ENCODE measurements at regions not wholly inside any gene's neighbourhood (a gene's known extent, or its start where the extent isn't known, plus 50 kb on each side); places are given as distances from the start of the nearest gene placed in this dataset.

GRCh38 chr4:179196511-179196910 is 1754.3 kb upstream of the AGA start:
- CTCF ChIA-PET (ENCODE audit: low intra/inter-chr PET ratio, low total read pairs): no interaction called here
- Histone ChIP-seq H3K4me2 (ENCODE audit: low read depth, low read length) (no peak overlapping the region), H3K27ac (ENCODE audit: extremely low read length, insufficient read depth, low read length) (no peak overlapping the region), H3K9ac (ENCODE audit: insufficient read depth, low read depth, low read length) (no peak overlapping the region), H3K79me2 (ENCODE audit: insufficient read depth, low read length) (no peaks in the 10 kb centered on the region), H3K36me3 (replicated peaks in 1 of 2; ENCODE audit: control insufficient read depth in 1 of 2, insufficient read depth in 2 of 2, low read length in 2 of 2) (no peaks in the 10 kb centered on the region), H3K4me3 (replicated peaks in 1 of 3; ENCODE audit: insufficient read depth in 1 of 3, low read depth in 2 of 3, low read length in 3 of 3) (no peak overlapping the region), H4K20me1 (ENCODE audit: insufficient read depth, low read length) (no peaks in the 10 kb centered on the region), H2AFZ (ENCODE audit: low read length) (no peak overlapping the region), H3K4me1 (ENCODE audit: insufficient read depth, low read length) (no peaks in the 10 kb centered on the region), H3K27me3 (ENCODE audit: control insufficient read depth in 1 of 2, insufficient read depth in 2 of 2, low read length in 2 of 2) (no peaks in the 10 kb centered on the region), H3K9me3 (ENCODE audit: low read length) (peaks cover 25% of the 10 kb centered on the region)
- intact Hi-C loops (cut with micrococcal nuclease; ENCODE audit: unreplicated experiment): no loop called here
- POLR2A ChIA-PET: no interaction called here
- no TSS peak for BruUV-seq (replicated peaks)
- no peak for TF ChIP-seq SOX13 (IDR thresholded peaks at IDR 0.05)
- no peak for TF ChIP-seq SOX13 (CRISPR knock-in tag; conservative IDR thresholded peaks at IDR 0.05 in 1 of 2, IDR thresholded peaks at IDR 0.05 in 1 of 2)
- no peak for TF ChIP-seq EHMT2 (IDR thresholded peaks at IDR 0.05; ENCODE audit: borderline replicate concordance, low read depth, low read length)
- TF ChIP-seq ZNF850 (CRISPR knock-in tag; conservative IDR thresholded peaks at IDR 0.05): no peak
- no peak for TF ChIP-seq ZBTB37 (CRISPR knock-in tag; IDR thresholded peaks at IDR 0.05)
- no peak for TF ChIP-seq STAT6 (CRISPR knock-in tag; IDR thresholded peaks at IDR 0.05; ENCODE audit: borderline replicate concordance)
- no peak for TF ChIP-seq KLF12 (CRISPR knock-in tag; IDR thresholded peaks at IDR 0.05; ENCODE audit: borderline replicate concordance)
- TF ChIP-seq ZBTB2 (CRISPR knock-in tag; IDR thresholded peaks at IDR 0.05; ENCODE audit: low read depth): no peak
- no peak for TF ChIP-seq ZMYM3 (CRISPR knock-in tag; IDR thresholded peaks at IDR 0.05)
- no peak for TF ChIP-seq ZNF136 (CRISPR knock-in tag; IDR thresholded peaks at IDR 0.05; ENCODE audit: low read depth)
- no peak for TF ChIP-seq FIP1L1 (IDR thresholded peaks at IDR 0.05; ENCODE audit: borderline replicate concordance, insufficient read depth, low read depth, low read length)
- TF ChIP-seq MEIS1 (CRISPR knock-in tag; IDR thresholded peaks at IDR 0.05; ENCODE audit: borderline replicate concordance): no peak
- TF ChIP-seq NR0B2 (CRISPR knock-in tag; IDR thresholded peaks at IDR 0.05): no peak
- no peak for TF ChIP-seq STAT5B (CRISPR knock-in tag; IDR thresholded peaks at IDR 0.05)
- no peak for TF ChIP-seq BRCA1 (CRISPR knock-in tag; IDR thresholded peaks at IDR 0.05)
- no peak for TF ChIP-seq ZNF788 (CRISPR knock-in tag; IDR thresholded peaks at IDR 0.05; ENCODE audit: borderline replicate concordance)
- TF ChIP-seq SAP130 (CRISPR knock-in tag; IDR thresholded peaks at IDR 0.05; ENCODE audit: low read depth): no peak
- no peak for TF ChIP-seq SIX4 (CRISPR knock-in tag; IDR thresholded peaks at IDR 0.05)
- no peak for TF ChIP-seq DR1 (CRISPR knock-in tag; IDR thresholded peaks at IDR 0.05)
- 5% methylated on average over 4 of the region's 4 CpGs for WGBS (ENCODE audit: low lambda C conversion rate)
- FAIRE-seq (no peak), DNase-seq (ENCODE audit: low spot score) (no peak), ATAC-seq (no peak)
- in situ Hi-C loops (cut with HindIII; ENCODE audit: extremely low pct_ligation_motif_present, low pct_unique_long_range_greater_than_20kb): no loop called here

Data from HepG2 (cell line).